Type B pancreatic cell (in vitro differentiated cells): ENCODE measurements at regions not wholly inside any gene's neighbourhood (a gene's known extent, or its start where the extent isn't known, plus 50 kb on each side); places are given as distances from the start of the nearest gene placed in this dataset.

ENCODE experiments used
- DNase-seq: peaks from one replicate; pipeline ENCODE4 v3.0.0; 2021; ENCODE audit warnings: mixed read lengths; ENCODE audit not compliant: unreplicated experiment; ENCODE audit errors: extremely low spot score
- H3K27ac Mint-ChIP-seq: 2 replicates; pipeline ENCODE4 v1.8.0; 2021; ENCODE audit warnings: mild to moderate bottlenecking, mixed read lengths
- H3K27me3 Mint-ChIP-seq: 2 replicates; pipeline ENCODE4 v1.8.0; 2021; ENCODE audit warnings: mixed read lengths
- H3K36me3 Mint-ChIP-seq: 2 replicates; pipeline ENCODE4 v1.8.0; 2021; ENCODE audit warnings: mixed read lengths
- H3K4me1 Mint-ChIP-seq: one replicate; pipeline ENCODE4 v1.8.0; 2021; ENCODE audit warnings: mixed read lengths; ENCODE audit not compliant: unreplicated experiment
- H3K4me3 Mint-ChIP-seq: 2 replicates; pipeline ENCODE4 v1.8.0; 2021; ENCODE audit warnings: mild to moderate bottlenecking, mixed read lengths
- H3K9me3 Mint-ChIP-seq: 2 replicates; pipeline ENCODE4 v1.8.0; 2021; ENCODE audit warnings: mixed read lengths
- CTCF ChIP-seq: fragments of 200-600 bp; sonication (generic); conservative IDR thresholded peaks from 2 replicates; pipeline ENCODE4 v1.5.0; 2021; ENCODE audit warnings: antibody characterized with exemption, mild to moderate bottlenecking

DNA sequence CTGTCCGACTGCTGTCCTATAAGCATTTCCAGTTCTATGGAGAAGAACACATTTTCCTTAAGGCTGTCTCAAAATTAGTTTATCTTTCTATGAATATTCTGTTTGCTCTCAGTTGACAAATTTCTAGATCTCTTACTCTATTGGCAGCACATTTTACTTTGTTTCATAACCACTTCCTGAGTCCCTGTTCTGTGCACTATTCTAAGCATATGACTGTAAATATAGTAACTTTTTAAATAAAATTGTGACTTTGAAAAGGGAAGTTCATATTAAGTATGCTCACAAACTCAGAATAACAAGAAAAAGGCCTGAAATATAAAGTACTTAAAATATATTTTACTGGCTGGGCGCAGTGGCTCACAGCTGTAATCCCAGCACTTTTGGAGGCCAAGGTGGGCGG is 56.5 kb upstream of the HTR2A start:
- no peak for TF ChIP-seq CTCF
- H3K9me3 Mint-ChIP-seq, result no peaks in the 10 kb centered on the region
- no peak overlapping the region for H3K4me3 Mint-ChIP-seq
- no peak for DNase-seq
- H3K27me3 Mint-ChIP-seq, result no peaks in the 10 kb centered on the region
- H3K27ac Mint-ChIP-seq, result no peak overlapping the region
- no peaks in the 10 kb centered on the region for H3K4me1 Mint-ChIP-seq
- H3K36me3 Mint-ChIP-seq, result no peaks in the 10 kb centered on the region

GRCh38 chr13:46951516-46951915 is 54.7 kb upstream of the HTR2A start:
- no peaks in the 10 kb centered on the region for H3K27me3 Mint-ChIP-seq
- H3K27ac Mint-ChIP-seq, result no peak overlapping the region
- no peak overlapping the region for H3K4me3 Mint-ChIP-seq
- no peak for DNase-seq
- no peak for TF ChIP-seq CTCF
- H3K36me3 Mint-ChIP-seq, result no peaks in the 10 kb centered on the region
- H3K9me3 Mint-ChIP-seq, result no peaks in the 10 kb centered on the region
- H3K4me1 Mint-ChIP-seq, result no peaks in the 10 kb centered on the region

GRCh38 chr13:46949211-46949610 is 52.4 kb upstream of the HTR2A start:
- TF ChIP-seq CTCF, result no peak
- no peak overlapping the region for H3K27ac Mint-ChIP-seq
- no peaks in the 10 kb centered on the region for H3K36me3 Mint-ChIP-seq
- no peaks in the 10 kb centered on the region for H3K27me3 Mint-ChIP-seq
- H3K4me3 Mint-ChIP-seq, result no peak overlapping the region
- H3K4me1 Mint-ChIP-seq, result no peaks in the 10 kb centered on the region
- DNase-seq, result no peak
- H3K9me3 Mint-ChIP-seq, result peaks cover 4% of the 10 kb centered on the region

DNA sequence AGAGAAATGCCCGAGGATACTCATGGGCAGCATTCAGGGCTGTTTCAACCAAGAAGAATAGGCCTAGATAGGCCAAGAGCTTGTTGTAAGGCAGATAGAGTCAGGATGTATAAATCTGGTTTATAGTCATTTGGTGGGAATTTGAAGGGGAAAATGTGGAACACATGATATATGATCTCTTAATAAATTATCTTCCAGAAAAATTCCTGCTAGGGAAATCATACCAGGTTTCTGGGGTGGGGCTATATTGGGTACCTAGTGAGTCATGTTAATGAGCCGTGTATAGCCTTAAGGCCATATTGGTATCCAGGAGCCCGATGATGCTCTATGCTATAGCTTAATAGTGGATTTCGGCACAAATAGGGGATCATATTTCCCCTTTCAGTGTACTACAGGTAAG is 51.5 kb upstream of the HTR2A start:
- Mint-ChIP-seq H3K4me3 (no peak overlapping the region), H3K4me1 (no peaks in the 10 kb centered on the region), H3K27me3 (no peaks in the 10 kb centered on the region), H3K9me3 (peaks cover 4% of the 10 kb centered on the region), H3K27ac (no peak overlapping the region), H3K36me3 (no peaks in the 10 kb centered on the region)
- no peak for TF ChIP-seq CTCF
- DNase-seq, result no peak

DNA sequence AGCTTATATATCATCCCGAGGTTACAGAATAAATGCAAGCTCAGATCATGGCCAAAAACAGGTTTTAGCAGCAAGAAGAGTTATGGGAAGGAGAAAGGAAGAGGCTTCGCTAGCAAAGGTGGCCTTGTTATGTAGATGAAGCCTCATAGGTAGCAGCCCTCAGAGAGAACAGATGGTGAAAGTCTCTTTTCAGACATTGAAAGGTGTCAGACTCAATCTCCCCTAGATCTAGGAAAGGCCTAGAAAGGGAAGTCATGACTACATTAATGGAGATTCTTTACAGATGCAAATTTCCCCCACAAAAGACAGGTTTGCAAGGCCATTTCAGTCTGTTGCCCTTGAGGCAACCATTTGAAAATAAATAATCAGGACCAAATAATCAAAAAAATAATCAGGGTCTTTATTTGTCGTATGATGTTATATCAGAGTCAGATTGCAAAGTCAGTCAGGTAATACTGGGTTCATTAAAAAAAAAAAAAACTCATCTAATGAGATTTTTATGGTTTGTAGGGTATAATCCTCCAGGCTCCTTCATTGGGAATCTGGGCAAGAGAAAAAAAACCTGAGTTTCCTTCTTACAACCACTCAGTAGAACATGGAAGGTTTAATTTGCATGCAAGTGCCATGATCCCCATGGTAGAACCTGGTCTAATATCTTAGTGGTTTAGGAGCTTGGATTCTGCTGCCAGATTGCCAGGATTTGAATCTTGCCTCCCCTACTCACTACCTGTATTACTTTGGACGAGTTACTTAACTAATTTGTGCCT is 50.8 kb upstream of the HTR2A start:
- no peaks in the 10 kb centered on the region for H3K4me1 Mint-ChIP-seq
- H3K4me3 Mint-ChIP-seq, result no peak overlapping the region
- H3K27me3 Mint-ChIP-seq, result no peaks in the 10 kb centered on the region
- no peak overlapping the region for H3K27ac Mint-ChIP-seq
- peaks cover 4% of the 10 kb centered on the region for H3K9me3 Mint-ChIP-seq
- no peak for DNase-seq
- TF ChIP-seq CTCF, result no peak
- H3K36me3 Mint-ChIP-seq, result no peaks in the 10 kb centered on the region
